Ovary (tissue), 3 donors: ENCODE measurements at regions not wholly inside any gene's neighbourhood (a gene's known extent, or its start where the extent isn't known, plus 50 kb on each side); places are given as distances from the start of the nearest gene placed in this dataset.

Source experiments
- CTCF ChIP-seq, 3 donors: fragments of 450-650 bp in 2 of 3; fragments of 200-600 bp in 1 of 3; IDR thresholded peaks; one replicate each; pipeline versions ENCODE4 v1.5.1 to v1.8.0; 2016 to 2022; ENCODE audit warnings: antibody characterized with exemption in 3 of 3, mild to moderate bottlenecking in 1 of 3
- EP300 ChIP-seq: sonication (generic); formaldehyde crosslinking; IDR thresholded peaks from one replicate; pipeline ENCODE4 v1.6.1; 2017; ENCODE audit warnings: antibody characterized with exemption
- POLR2A ChIP-seq: fragments of 450-650 bp; IDR thresholded peaks from one replicate; pipeline ENCODE4 v1.6.1; 2017; ENCODE audit warnings: antibody characterized with exemption, mild to moderate bottlenecking, moderate library complexity
- donor health status: DM: no; HTN: no; CAD: no.

GRCh38 chr17:12519956-12520594, 145.6 kb upstream of the MYOCD start:
- no peak for TF ChIP-seq POLR2A
- no peak for TF ChIP-seq CTCF (IDR thresholded peaks at IDR 0.05)
- TF ChIP-seq EP300 = no peak
